ENCODE measurements at regions not wholly inside any gene's neighbourhood (a gene's known extent, or its start where the extent isn't known, plus 50 kb on each side); places are given as distances from the start of the nearest gene placed in this dataset.

GRCh38 chr7:12490107-12490688 is 80.3 kb upstream of the SCIN start:
- no peaks in the 10 kb centered on the region for H3K79me2 ChIP-seq
- DNase-seq (ENCODE audit: low spot score), result peak; percentile 44
- no peaks in the 10 kb centered on the region for H3K36me3 ChIP-seq (replicated peaks; ENCODE audit: insufficient read depth, low read depth)
- 27% methylated on average over 2 of the region's 2 CpGs for WGBS (ENCODE audit: low lambda C conversion rate, missing lambda C conversion rate)
- H3K4me3 ChIP-seq, result no peak overlapping the region
- H2AFZ ChIP-seq, result no peak overlapping the region
- no peaks in the 10 kb centered on the region for H3K4me1 ChIP-seq (ENCODE audit: insufficient read depth)
- no peak overlapping the region for H3K4me2 ChIP-seq
- H3K27ac ChIP-seq, result no peak overlapping the region
- TF ChIP-seq CTCF (IDR thresholded peaks at IDR 0.05; ENCODE audit: poor library complexity) (peak; percentile 73), EZH2 (IDR thresholded peaks at IDR 0.05; ENCODE audit: borderline replicate concordance) (no peak)
- no peaks in the 10 kb centered on the region for H3K9me2 ChIP-seq (replicated peaks; ENCODE audit: insufficient read depth)
- no peaks in the 10 kb centered on the region for H3K9me3 ChIP-seq (ENCODE audit: low read depth)
- H4K20me1 ChIP-seq (ENCODE audit: insufficient read depth, poor library complexity, severe bottlenecking), result no peaks in the 10 kb centered on the region
- H3K27me3 ChIP-seq, result no peaks in the 10 kb centered on the region

GRCh38 chr7:12490940-12491339 is 79.6 kb upstream of the SCIN start:
- H4K20me1 ChIP-seq (ENCODE audit: insufficient read depth, poor library complexity, severe bottlenecking), result no peaks in the 10 kb centered on the region
- no peak overlapping the region for H3K4me2 ChIP-seq
- H3K36me3 ChIP-seq (replicated peaks; ENCODE audit: insufficient read depth, low read depth), result no peaks in the 10 kb centered on the region
- no peaks in the 10 kb centered on the region for H3K4me1 ChIP-seq (ENCODE audit: insufficient read depth)
- DNase-seq (ENCODE audit: low spot score), result no peak
- WGBS (ENCODE audit: low lambda C conversion rate, missing lambda C conversion rate), result 71% methylated on average over 2 of the region's 2 CpGs
- H3K4me3 ChIP-seq, result no peak overlapping the region
- H3K9me2 ChIP-seq (replicated peaks; ENCODE audit: insufficient read depth), result no peaks in the 10 kb centered on the region
- no peaks in the 10 kb centered on the region for H3K27me3 ChIP-seq
- no peaks in the 10 kb centered on the region for H3K9me3 ChIP-seq (ENCODE audit: low read depth)
- H3K27ac ChIP-seq, result no peak overlapping the region
- H3K79me2 ChIP-seq, result no peaks in the 10 kb centered on the region
- TF ChIP-seq EZH2 (IDR thresholded peaks at IDR 0.05; ENCODE audit: borderline replicate concordance) (no peak), EZH2phosphoT487 (IDR thresholded peaks at IDR 0.05; ENCODE audit: low read depth, severe bottlenecking, unreplicated experiment) (no peak), CTCF (IDR thresholded peaks at IDR 0.05; ENCODE audit: poor library complexity) (no peak)
- H2AFZ ChIP-seq, result no peak overlapping the region

GRCh38 chr7:12491526-12491925 is 79.0 kb upstream of the SCIN start:
- Histone ChIP-seq H4K20me1 (ENCODE audit: insufficient read depth, poor library complexity, severe bottlenecking) (no peaks in the 10 kb centered on the region), H3K9me2 (replicated peaks; ENCODE audit: insufficient read depth) (no peaks in the 10 kb centered on the region), H2AFZ (no peak overlapping the region), H3K27ac (no peak overlapping the region), H3K4me1 (ENCODE audit: insufficient read depth) (no peaks in the 10 kb centered on the region), H3K27me3 (no peaks in the 10 kb centered on the region), H3K4me3 (no peak overlapping the region), H3K9me3 (ENCODE audit: low read depth) (no peaks in the 10 kb centered on the region), H3K79me2 (no peaks in the 10 kb centered on the region), H3K4me2 (no peak overlapping the region), H3K36me3 (replicated peaks; ENCODE audit: insufficient read depth, low read depth) (no peaks in the 10 kb centered on the region)
- TF ChIP-seq EZH2 (IDR thresholded peaks at IDR 0.05; ENCODE audit: borderline replicate concordance) (no peak), CTCF (IDR thresholded peaks at IDR 0.05; ENCODE audit: poor library complexity) (no peak), EZH2phosphoT487 (IDR thresholded peaks at IDR 0.05; ENCODE audit: low read depth, severe bottlenecking, unreplicated experiment) (no peak)
- no peak for DNase-seq (ENCODE audit: low spot score)
- WGBS (ENCODE audit: low lambda C conversion rate, missing lambda C conversion rate), result 64% methylated on average over 3 of the region's 3 CpGs

GRCh38 chr7:12493407-12493806 is 77.1 kb upstream of the SCIN start:
- DNase-seq (ENCODE audit: low spot score), result no peak
- Histone ChIP-seq H3K4me1 (ENCODE audit: insufficient read depth) (no peaks in the 10 kb centered on the region), H3K27me3 (no peaks in the 10 kb centered on the region), H3K4me3 (no peak overlapping the region), H3K4me2 (no peak overlapping the region), H3K36me3 (replicated peaks; ENCODE audit: insufficient read depth, low read depth) (no peaks in the 10 kb centered on the region), H3K9me2 (replicated peaks; ENCODE audit: insufficient read depth) (no peaks in the 10 kb centered on the region), H3K9me3 (ENCODE audit: low read depth) (no peaks in the 10 kb centered on the region), H4K20me1 (ENCODE audit: insufficient read depth, poor library complexity, severe bottlenecking) (no peaks in the 10 kb centered on the region), H3K27ac (no peak overlapping the region), H3K79me2 (no peaks in the 10 kb centered on the region), H2AFZ (no peak overlapping the region)
- WGBS (ENCODE audit: low lambda C conversion rate, missing lambda C conversion rate), result 45% methylated on average over 1 of the region's 1 CpG
- TF ChIP-seq CTCF (IDR thresholded peaks at IDR 0.05; ENCODE audit: poor library complexity) (no peak), EZH2phosphoT487 (IDR thresholded peaks at IDR 0.05; ENCODE audit: low read depth, severe bottlenecking, unreplicated experiment) (no peak), EZH2 (IDR thresholded peaks at IDR 0.05; ENCODE audit: borderline replicate concordance) (no peak)

Measured in hepatocyte (in vitro differentiated cells).